Ishikawa (cell line): ENCODE measurements at regions not wholly inside any gene's neighbourhood (a gene's known extent, or its start where the extent isn't known, plus 50 kb on each side); places are given as distances from the start of the nearest gene placed in this dataset.

ENCODE experiments used
- CEBPB ChIP-seq: IDR thresholded peaks from 2 replicates; pipeline ENCODE4 v1.6.1; 2012
- CREB1 ChIP-seq: IDR thresholded peaks from 2 replicates; pipeline ENCODE4 v1.6.1; 2012; ENCODE audit warnings: low read depth
- EGR1 ChIP-seq: IDR thresholded peaks from 2 replicates; pipeline ENCODE4 v1.6.1; 2012
- EP300 ChIP-seq: IDR thresholded peaks from 2 replicates; pipeline ENCODE4 v1.6.1; 2012; ENCODE audit warnings: borderline replicate concordance
- FOXM1 ChIP-seq: IDR thresholded peaks from 2 replicates; pipeline ENCODE4 v1.6.1; 2012; ENCODE audit warnings: low read depth, borderline replicate concordance
- MAX ChIP-seq: IDR thresholded peaks from 2 replicates; pipeline ENCODE4 v1.6.1; 2012
- NFIC ChIP-seq: IDR thresholded peaks from 2 replicates; pipeline ENCODE4 v1.6.1; 2012
- RAD21 ChIP-seq: IDR thresholded peaks from 2 replicates; pipeline ENCODE4 v1.6.1; 2012; ENCODE audit warnings: low read depth
- REST ChIP-seq: IDR thresholded peaks from 2 replicates; pipeline ENCODE4 v1.6.1; 2012; ENCODE audit warnings: low read depth, mild to moderate bottlenecking
- TAF1 ChIP-seq: IDR thresholded peaks from 2 replicates; pipeline ENCODE4 v1.6.1; 2012; ENCODE audit warnings: low read depth, mild to moderate bottlenecking
- TCF12 ChIP-seq: IDR thresholded peaks from 2 replicates; pipeline ENCODE4 v1.6.1; 2012; ENCODE audit warnings: low read depth
- TEAD4 ChIP-seq: IDR thresholded peaks from 2 replicates; pipeline ENCODE4 v1.6.1; 2012
- USF1 ChIP-seq: IDR thresholded peaks from 2 replicates; pipeline ENCODE4 v1.6.1; 2012

- TF ChIP-seq CEBPB (no peak), TCF12 (no peak), NFIC (no peak), EP300 (no peak), EGR1 (no peak), MAX (no peak), TEAD4 (no peak), RAD21 (no peak), TAF1 (no peak), REST (no peak), USF1 (no peak), CREB1 (no peak), FOXM1 (no peak)
These were observed 366.0 kb upstream of the RGS6 start for GRCh38 chr14:71566276-71566675.
